Stomach (tissue), 4 donors: ENCODE measurements at regions not wholly inside any gene's neighbourhood (a gene's known extent, or its start where the extent isn't known, plus 50 kb on each side); places are given as distances from the start of the nearest gene placed in this dataset.

Experiments used
- CTCF ChIP-seq, 7 experiments: fragments of 450-650 bp in 4 of 7; fragments of 200-600 bp in 3 of 7; sonication (generic) in 3 of 7; IDR thresholded peaks; one replicate each; pipeline ENCODE4 v1.5.1; 2016 to 2019; ENCODE audit warnings: antibody characterized with exemption in 7 of 7, control low read depth in 2 of 7, mild to moderate bottlenecking in 1 of 7
- EP300 ChIP-seq: sonication (generic); formaldehyde crosslinking; IDR thresholded peaks from one replicate; pipeline ENCODE4 v1.6.1; 2017; ENCODE audit warnings: antibody characterized with exemption

- no peak for TF ChIP-seq CTCF (IDR thresholded peaks at IDR 0.05)
- TF ChIP-seq EP300, result no peak
These were observed 50.7 kb upstream of the SIAH1 start for GRCh38 chr16:48435906-48436305.
